ENCODE measurements at regions not wholly inside any gene's neighbourhood (a gene's known extent, or its start where the extent isn't known, plus 50 kb on each side); places are given as distances from the start of the nearest gene placed in this dataset.

DNA sequence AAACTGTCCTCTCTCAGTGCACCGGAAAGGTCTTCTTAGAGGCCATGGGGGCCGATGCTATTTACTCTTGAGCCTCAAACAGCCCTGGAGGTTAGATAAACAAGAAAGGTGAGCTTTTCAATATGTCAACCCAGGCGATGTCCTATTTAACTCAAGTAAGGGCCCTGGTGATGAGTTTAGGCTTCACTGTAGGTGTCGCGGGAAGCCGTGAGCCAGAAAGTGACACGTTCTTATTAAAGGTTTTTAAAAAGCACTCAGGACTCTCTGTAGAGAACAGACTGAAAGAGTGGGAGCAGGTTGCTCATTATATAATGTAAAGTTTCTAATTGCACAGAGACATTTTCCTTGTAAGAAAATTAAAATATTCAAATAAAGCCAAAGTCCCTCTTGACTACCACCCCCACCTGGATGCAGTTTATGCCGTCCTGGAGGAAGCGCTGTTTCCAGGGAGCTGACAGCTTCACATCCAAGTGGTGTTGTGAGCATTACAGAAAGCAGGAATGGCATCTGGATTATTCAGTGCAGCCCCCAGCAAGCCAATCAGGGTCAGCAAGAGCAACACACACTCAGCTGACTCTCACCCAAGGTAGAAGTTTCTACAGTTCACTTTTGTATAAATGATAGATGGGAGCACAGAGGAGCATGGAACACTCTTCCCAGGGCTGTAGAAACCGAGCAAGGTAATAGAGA, 280.3 kb downstream of the DRD1 start:
- DNase-seq, result no peak

DNA sequence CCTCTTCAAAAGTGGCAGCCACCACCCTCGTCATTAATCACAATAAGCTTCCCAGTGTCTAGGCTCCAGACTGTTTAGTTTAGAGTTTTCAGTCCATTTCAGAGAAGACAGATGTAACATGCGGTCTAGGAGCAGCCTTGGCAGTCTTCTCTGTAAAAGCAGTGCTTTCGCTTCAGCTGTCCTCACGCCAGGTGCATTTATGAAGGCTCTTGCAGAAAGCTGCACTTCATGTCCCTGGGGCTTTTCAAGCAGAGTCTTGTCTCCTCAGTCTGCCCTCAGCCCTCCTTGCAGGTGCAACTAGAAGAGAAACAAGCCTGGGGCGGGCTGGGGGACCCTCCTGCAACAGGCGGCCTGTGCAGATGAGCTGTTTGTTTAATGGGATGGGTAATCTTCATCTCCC, 281.9 kb downstream of the DRD1 start:
- DNase-seq, result no peak

DNA sequence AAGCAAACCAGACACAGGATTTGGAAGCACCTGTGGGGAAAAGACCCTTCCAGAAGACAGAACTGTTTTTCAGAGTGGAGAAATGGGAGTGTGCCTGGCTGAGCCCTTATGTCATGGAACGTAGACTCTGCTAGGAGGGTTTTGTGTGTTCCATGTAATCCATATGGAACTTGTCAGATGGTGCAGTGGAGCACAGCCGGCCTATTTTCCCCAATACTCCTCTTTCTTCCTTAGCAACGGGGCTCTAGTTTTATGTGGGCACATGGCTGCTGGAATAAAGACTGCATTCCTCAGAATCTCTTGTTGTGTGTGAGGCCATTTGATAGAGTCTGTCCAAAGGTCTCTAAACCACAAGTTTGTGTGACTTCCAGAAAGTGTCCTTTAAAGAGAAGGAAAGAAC, 284.0 kb downstream of the DRD1 start:
- DNase-seq, result no peak

DNA sequence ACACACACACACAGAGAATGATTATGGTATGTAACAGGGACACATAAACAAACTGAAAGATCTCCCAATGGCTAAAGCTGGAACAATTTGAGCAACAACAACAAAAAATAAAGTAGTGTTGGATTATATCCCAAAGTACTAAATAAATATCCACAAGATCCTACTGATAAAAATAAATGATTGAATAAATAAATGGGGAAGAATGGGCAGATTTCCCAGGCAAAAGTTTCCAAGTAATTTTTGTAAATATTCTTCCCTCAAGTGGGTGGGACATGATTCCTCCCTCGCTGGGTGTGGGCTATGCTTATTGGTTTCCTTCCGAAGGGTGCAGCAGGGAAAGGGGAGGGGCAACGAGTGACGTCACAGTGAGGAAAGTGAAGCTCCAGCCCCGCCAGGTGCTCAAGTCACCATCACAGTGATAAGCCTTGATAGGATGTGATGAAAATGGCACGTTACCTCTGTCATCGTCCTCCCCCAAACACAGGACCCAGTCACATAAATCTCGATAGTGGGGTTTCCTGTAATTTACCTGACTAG, 295.3 kb downstream of the DRD1 start:
- no peak for DNase-seq

DNA sequence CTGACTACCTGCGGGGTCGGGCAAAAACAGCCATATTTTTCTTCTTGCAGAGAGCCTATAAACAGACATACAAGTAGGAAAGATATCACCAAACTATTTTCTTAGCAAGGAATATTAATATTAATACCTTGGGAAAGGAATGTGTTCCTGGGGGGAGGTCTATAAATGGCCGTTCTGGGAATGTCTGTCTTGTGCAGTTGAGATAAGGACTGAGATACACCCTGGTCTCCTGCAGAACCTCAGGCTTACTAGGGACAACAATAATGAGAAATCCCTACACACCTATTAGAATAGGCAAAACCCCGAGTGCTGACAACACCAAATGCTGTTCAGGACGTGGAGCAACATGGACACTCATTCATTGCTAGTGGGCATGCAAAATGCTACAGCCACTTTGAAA, 297.2 kb downstream of the DRD1 start:
- DNase-seq, result no peak

DNA sequence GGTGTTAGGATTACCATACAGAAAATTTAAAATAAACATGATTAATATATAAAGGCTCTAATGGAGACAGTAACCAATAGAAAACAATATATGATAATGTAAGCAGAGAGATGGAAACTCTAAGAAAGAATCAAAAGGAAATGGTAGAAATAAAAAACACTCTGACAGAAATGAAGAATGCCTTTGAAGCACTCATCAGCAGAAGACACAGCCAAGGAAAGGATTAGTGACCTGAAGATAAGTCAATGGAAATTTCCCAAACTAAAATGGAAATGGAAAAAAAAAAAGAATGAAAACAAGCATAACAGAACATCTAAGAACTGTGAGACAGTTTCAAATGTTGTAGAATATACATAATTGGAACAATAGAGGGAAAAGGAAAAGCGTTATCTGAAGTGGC, 302.6 kb downstream of the DRD1 start:
- no peak for DNase-seq

DNA sequence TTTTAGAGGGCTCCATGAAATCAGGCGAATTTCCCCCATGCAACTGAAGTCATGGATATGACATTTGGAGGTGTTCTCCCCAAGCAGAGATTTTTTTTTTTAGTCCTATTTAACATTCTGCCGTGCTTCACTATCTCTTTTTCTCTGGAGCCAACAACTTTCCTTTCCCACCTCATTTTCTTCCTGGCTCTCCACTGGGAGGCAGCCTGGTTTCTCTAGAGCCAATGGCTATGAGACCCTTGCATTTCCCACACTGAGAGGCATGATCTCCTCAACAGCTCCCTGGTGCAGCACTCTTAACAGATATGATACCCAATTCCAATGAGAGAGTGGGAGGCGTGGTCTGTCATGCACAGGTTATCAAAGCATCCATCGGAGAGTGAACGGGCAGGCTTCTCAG, 310.8 kb downstream of the DRD1 start:
- no peak for DNase-seq

DNA sequence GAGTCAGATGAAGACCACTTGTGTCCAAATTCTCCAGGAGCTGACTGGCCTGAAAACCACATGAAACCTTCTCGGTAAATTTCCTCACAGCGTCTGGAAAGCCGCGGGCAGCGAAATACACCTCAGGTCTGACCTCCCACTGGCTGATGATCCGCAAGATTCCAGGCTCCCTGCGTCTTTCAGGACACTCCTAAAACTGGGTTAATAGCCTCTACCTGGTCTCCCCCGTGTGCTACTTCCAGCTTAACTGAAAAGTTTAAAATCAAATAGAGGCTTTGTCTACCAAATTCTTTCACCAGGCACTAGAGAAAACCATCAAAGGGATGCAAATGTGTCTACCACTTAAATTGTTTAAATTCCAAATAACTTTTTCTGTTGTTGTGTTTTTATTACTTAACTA, 312.6 kb downstream of the DRD1 start:
- no peak for DNase-seq

DNA sequence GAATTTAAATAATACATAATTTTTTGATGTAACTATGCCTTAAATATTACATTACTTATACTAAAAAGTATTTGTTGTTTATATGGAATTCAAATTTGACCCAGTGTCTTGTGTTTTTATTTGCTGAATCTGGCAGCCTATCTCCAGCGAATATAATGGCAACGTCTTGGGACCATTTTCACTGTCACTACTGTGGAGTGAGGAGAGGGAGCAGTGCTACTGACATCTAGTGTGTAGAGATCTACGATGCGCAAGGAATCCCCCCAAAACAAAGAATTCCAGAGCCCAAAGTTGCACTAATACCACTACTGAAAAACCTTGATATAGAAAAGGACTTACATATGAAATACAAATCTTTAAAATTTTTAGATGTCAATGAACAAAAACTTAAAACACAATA, 314.4 kb downstream of the DRD1 start:
- no peak for DNase-seq

DNA sequence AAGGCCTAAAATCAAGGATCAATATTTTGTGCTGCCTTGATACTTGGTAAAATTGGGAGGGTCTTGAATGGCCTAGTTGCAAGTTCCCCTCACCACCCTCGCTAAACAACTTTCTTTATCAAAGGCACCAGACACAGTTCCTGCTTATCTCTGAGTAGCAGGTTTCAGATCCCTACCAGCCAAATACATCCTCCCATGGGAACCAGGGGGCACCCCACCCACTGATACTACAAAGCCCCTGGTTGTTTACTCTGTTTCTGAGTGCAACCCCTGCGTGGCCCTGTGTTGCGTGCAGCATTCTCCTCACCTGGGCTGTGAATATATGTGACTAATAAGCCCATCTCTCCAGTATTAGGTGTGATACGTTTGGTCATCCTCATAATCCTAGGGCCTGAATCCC, 314.9 kb downstream of the DRD1 start:
- no peak for DNase-seq

DNA sequence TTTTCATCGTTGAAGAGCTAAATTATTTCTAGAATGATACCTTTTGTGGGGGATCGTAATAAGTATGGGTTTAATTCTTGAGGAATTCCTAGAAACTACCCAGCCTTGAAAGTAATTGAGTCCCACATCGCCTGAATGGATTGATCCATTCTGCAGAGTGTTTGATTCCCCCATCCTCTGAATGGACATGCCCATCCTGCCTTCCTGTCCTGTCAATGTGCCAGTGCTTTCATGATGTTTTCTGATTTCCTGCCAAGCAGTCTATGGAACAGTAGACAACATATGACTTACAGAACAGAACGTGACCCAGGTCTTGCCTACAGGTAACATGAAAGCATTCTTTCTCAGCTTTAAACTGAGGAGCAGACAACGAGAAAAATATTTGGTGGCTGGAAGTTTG, 319.2 kb downstream of the DRD1 start:
- DNase-seq, result no peak

DNA sequence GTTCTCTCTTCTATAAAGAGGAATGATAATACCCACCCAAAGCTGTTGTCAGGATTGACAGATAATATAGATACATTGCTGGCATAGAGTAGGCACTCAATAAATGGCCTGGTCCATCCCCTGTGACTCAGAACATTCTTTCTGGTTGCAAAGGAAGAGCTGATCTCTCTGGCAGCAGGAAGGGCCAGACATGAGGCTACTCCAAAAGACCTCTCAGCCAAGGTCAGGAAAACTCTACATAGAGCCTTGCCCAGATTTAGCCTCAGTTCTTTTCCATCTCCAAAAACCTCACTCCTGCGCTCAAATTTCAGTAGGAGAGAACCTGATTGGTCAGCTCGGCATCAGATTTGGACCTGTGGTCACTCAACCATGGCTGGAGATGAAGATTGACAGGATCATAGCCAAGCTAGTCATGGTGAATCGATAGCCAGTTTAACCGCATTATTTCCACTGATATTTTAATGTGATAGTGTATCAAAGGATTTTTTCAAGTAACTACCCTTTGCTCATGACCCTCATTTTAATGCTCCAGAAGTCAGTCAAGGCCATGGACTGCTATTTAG, 319.6 kb downstream of the DRD1 start:
- DNase-seq, result no peak

DNA sequence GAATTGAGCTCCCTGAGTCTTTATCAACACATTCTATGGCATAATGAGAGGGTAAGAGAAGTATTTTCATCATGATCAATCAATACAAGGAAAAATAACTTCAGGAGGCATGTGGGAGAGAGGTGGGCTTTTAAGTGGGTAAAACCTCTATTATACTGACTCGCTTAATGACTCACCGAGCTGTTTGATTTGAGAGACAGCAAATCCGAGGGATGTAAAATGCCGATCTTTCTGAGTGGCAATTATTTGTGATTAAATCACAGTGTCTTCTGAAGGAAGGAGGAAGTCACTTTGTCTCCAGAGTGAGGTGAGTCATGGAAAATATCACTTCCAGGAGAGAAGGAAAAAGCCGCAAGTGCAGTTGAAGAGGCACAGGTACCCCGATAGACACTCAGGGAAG, 320.4 kb downstream of the DRD1 start:
- DNase-seq, result no peak

DNA sequence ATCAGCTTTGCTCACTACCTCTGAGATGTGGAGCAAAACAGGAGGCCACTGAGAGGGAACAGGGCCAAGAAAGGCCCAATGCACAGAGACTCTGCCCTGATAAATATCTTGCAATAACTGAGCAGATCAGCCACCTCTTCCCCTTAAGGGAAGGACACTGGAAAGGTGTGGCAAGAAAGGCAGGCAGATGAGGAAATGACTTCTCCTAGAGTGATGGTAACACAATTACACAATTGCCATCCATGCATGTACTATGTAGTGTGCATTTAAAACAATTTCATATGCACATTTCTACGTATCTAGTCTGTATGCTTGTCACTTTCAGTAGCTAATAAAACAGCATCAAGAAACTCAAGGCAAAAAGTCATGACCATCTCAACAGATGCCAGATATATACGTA, 322.5 kb downstream of the DRD1 start:
- DNase-seq, result no peak

DNA sequence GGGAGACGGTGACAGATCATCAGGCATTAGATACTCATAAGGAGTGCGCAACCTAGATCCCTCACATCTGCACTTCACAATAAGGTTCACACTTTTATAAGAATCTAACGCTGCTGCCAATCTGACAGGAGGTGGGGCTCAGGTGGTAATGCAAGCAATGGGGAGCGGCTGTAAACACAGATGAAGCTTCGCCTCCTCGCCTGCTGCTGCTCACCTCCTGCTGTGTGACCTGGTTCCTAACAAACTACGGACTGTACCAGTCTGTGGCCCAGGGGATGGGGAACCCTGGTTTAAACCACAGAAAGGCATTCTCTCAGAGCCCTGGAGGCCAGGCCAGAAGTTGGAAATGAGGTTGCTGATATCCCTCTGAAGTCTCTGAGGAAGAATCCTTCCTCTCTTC, 323.6 kb downstream of the DRD1 start:
- DNase-seq, result no peak

DNA sequence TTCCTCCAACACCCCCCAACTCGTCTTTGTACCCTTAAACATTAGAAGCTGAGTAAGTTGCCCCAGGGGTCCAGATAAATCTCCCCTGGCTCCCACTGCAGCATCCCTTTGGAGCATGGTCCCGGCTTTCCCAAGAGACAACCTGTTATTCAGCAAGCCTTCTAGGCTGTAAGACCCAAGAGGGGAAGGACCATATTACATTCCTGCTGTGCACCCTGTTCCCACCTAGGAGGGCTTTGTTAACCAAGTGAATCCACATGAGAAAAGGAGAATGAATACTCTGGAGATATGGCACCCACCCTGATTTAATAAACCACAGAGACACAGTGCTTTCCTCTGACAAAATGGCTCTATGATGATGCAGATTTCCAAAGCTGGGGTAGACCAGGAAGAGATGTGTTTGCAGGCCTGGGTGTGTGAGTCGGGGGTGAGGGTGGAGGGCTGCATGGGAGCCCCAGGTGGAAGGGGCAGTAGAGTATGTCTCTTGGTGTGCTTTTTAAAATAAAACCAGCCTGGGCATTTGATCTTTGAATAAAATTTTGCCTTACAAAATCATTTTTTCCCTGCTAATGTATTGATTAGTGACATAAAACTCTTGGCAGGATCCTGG, 325.2 kb downstream of the DRD1 start:
- DNase-seq, result no peak

DNA sequence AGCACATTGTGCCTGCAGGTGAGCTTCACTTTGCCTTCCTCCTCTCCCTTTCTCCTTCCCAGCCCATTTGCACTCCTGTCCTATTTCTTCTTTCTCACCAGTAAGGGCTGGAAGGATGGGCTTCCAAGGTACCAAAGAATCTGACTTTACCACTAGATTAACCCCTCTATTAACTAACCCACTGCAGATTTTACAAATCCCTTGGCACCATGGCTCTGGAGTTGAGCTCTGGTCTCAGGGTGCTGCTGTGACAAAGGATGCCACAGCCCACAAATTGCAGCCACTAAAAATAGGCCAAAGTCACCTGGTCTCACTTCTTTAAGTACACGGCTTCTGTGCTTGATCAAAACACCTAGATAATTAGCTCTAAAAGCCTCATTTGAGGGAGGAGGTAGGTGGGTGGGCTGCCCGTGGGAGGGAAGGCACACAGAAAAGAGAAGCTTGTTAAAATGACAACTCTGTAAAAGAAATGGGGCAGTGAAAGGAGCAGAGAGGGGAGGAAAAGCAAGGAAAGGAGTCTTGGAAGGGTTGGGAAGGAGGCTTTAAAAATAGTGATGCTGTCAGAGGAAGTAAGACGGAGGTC, 327.4 kb downstream of the DRD1 start:
- DNase-seq, result no peak

DNA sequence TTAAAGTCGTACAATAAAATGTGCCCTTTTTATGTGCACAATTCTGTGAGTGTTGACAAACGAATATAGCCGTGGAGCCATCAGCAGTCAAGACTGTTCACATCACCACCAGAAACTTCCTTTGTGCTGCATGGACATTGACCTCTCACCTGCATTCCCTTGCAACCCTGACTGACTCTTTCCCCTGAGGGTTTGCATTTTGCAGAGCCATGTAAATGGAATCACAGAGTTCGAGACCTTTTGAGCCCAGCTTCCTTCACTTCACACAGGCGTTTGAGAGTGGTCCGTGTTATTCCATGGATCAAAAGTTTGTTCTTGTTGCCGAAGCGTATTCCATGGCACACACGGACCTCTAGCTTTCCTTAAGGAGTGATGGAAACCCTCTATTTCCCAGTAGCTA, 328.2 kb downstream of the DRD1 start:
- no peak for DNase-seq

DNA sequence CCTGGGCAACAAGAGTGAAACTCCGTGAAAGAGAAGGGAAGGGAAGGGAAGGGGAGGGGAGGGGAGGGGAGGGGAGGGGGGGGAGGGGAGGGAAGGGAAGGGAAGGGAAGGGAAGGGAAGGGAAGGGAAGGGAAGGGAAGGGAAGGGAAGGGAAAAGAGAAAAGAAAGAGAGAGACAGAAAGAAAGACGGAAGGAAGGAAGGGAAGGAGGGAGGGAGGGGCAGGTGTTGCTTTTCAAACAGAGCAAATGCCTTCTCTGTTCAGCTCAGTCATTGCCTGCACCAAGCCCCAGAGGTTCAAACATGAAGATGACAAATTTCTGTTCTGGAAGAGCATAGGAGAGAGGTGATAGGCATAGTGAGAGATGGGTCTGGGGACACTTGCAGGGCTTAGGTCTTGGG, 330.0 kb downstream of the DRD1 start:
- no peak for DNase-seq

DNA sequence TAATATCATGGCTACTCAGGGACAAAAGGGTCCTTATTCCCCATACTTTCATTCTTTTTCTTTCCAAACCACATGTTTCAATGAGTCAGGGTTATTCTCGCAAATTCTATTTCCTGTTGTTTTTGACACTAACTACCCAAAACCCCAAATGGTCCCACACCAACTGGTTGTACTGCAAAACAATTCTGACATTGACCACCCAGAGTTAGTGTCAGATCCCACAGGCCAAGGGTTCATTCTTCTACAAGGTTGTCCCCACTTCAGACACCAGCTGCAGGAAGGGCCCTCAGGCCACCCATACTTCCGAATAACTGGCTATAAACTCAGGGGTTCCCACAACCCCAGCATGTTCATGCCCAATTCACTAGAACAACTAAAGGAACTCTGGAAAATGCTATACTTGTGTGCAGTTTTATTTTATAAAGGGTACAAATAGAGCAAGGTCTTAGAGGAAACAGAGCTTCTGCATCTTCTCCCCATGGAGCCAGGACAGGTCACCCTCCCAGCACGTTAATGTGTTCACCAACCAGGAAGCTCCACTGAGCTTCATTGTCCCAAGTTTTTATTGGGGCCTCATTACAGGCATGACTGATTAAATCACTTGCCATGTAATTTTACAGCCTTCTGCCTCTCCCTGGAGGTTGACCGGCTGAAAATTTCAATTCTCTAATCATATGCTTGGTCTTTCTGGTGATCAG, 334.8 kb downstream of the DRD1 start:
- DNase-seq, result no peak

DNA sequence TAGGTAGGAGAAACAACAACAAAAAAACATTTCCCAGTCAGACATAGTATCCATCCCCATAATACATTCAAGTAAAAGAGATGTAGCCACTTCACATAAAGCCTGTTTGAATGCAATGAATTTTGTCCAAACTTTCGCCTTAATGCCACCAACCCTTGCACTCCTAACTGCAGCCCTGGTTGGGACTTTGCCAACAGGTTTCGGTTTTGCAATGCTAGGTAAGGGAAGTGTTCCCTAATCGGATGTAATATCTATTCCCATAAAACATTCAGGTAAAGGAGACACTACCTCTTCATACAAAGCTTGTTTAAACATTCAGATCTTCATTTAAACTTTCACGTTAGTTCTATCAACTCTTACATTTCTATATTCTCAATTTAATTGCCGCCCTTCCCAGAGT, 336.1 kb downstream of the DRD1 start:
- no peak for DNase-seq

DNA sequence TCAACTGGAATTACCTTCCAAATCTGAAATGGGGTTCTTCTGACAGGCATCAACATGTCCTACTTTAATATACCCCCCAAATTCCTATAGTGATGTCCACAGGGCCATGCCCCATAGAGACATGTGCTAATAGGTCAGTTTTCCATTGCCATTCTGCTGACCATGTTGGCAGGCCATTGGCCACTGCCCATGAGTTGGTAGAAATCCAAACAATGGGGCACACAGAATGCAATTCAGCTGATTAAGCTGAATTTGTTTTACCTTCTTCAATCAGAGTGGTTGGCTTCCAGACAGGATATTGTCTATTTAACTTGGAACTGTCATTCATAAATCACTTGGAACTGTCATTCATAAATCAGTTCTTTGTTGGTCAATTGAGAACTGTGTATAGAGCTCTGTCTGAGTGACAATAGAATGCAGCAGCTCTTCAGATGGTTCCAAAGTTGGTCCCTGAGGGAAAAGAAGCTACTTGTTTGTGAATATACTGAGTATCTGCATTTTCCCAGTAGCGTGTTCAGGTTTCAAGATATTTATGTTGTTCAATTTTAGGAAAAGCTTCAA, 336.9 kb downstream of the DRD1 start:
- no peak for DNase-seq

DNA sequence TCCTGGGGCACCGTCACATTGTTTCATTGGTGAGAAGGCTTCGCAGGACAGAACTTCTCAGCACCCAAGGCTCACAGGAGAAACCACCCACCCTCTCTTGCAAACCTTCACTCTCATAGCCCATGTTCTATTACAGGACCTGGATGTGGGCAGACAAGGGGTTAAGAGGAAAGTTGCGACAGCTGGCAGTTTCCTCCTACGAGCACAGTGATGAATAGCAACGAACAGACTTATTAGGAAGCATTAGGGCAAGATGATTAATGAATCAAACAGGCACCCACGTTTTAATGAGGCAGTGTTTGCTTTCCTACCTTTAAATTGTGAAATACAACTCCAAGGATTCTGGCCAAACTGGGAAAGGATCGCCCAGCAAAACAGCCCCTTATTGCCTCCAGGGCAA, 339.3 kb downstream of the DRD1 start:
- DNase-seq, result no peak
